Astrocyte (in vitro differentiated cells and primary cell): ENCODE measurements at regions not wholly inside any gene's neighbourhood (a gene's known extent, or its start where the extent isn't known, plus 50 kb on each side); places are given as distances from the start of the nearest gene placed in this dataset.

Experiments used
- DNase-seq: peaks from one replicate; pipeline ENCODE4 v3.0.0-alpha.2; 2010; ENCODE audit warnings: low read depth
- FAIRE-seq: peaks from 2 replicates; lab custom pipeline; 2011; peaks lifted over from hg19 to GRCh38; lab: Jason Lieb, UNC
- H2AFZ ChIP-seq: 2 replicates; pipeline ENCODE4 v1.6.0; 2012; ENCODE audit warnings: low read depth, low read length, inconsistent platforms
- H3K27ac ChIP-seq: 2 replicates; pipeline ENCODE4 v1.5.1; 2011; ENCODE audit warnings: low read depth, low read length, inconsistent platforms
- H3K27me3 ChIP-seq: 2 replicates; pipeline ENCODE4 v1.6.0; 2011; ENCODE audit warnings: low read length, inconsistent platforms; ENCODE audit not compliant: insufficient read depth
- H3K36me3 ChIP-seq: 2 replicates; pipeline ENCODE4 v1.5.1; 2011; ENCODE audit warnings: low read length, inconsistent platforms; ENCODE audit not compliant: insufficient read depth
- H3K4me1 ChIP-seq: 2 replicates; pipeline ENCODE4 v1.5.1; 2011; ENCODE audit warnings: low read length, inconsistent platforms; ENCODE audit not compliant: insufficient read depth
- H3K4me2 ChIP-seq: 2 replicates; pipeline ENCODE4 v1.6.0; 2012; ENCODE audit warnings: low read length, inconsistent platforms
- H3K4me3 ChIP-seq: 2 replicates; pipeline ENCODE4 v1.5.1; 2011; ENCODE audit warnings: low read depth, mild to moderate bottlenecking, low read length, inconsistent platforms; ENCODE audit not compliant: insufficient read depth
- H3K79me2 ChIP-seq: 2 replicates; pipeline ENCODE4 v1.6.0; 2012; ENCODE audit warnings: mild to moderate bottlenecking, low read length, inconsistent platforms; ENCODE audit not compliant: insufficient read depth
- H3K9ac ChIP-seq: 2 replicates; pipeline ENCODE4 v1.6.0; 2012; ENCODE audit warnings: mild to moderate bottlenecking, low read length, inconsistent platforms
- H3K9me3 ChIP-seq: 2 replicates; pipeline ENCODE4 v1.5.1; 2012; ENCODE audit warnings: low read depth, mild to moderate bottlenecking, low read length, inconsistent platforms; ENCODE audit not compliant: insufficient read depth
- H4K20me1 ChIP-seq: 2 replicates; pipeline ENCODE4 v1.6.0; 2012; ENCODE audit warnings: low read length, inconsistent platforms; ENCODE audit not compliant: insufficient read depth
- H3K27ac Mint-ChIP-seq: one replicate; pipeline ENCODE4 v1.8.0; 2021; ENCODE audit warnings: mild to moderate bottlenecking, mixed read lengths; ENCODE audit not compliant: unreplicated experiment
- H3K27me3 Mint-ChIP-seq: one replicate; pipeline ENCODE4 v1.8.0; 2021; ENCODE audit warnings: low read depth, mixed read lengths; ENCODE audit not compliant: unreplicated experiment
- H3K36me3 Mint-ChIP-seq: one replicate; pipeline ENCODE4 v1.8.0; 2021; ENCODE audit warnings: low read depth, mixed read lengths; ENCODE audit not compliant: unreplicated experiment
- H3K4me1 Mint-ChIP-seq: one replicate; pipeline ENCODE4 v1.8.0; 2021; ENCODE audit warnings: low read depth, mixed read lengths; ENCODE audit not compliant: unreplicated experiment
- H3K4me3 Mint-ChIP-seq: one replicate; pipeline ENCODE4 v1.8.0; 2021; ENCODE audit warnings: mild to moderate bottlenecking, moderate library complexity, mixed read lengths; ENCODE audit not compliant: unreplicated experiment
- H3K9me3 Mint-ChIP-seq: one replicate; pipeline ENCODE4 v1.8.0; 2021; ENCODE audit warnings: mild to moderate bottlenecking, mixed read lengths; ENCODE audit not compliant: unreplicated experiment
- CTCF ChIP-seq: IDR thresholded peaks from 2 replicates; pipeline ENCODE4 v1.5.1; 2011; ENCODE audit warnings: low read depth, mild to moderate bottlenecking, inconsistent platforms, low read length, moderate library complexity; ENCODE audit not compliant: insufficient read depth
- EZH2 ChIP-seq: IDR thresholded peaks from 2 replicates; pipeline ENCODE4 v1.6.1; 2012; ENCODE audit warnings: mild to moderate bottlenecking, low read length, inconsistent platforms; ENCODE audit not compliant: insufficient read depth

- Mint-ChIP-seq H3K27me3 (no peaks in the 10 kb centered on the region), H3K9me3 (no peaks in the 10 kb centered on the region), H3K4me3 (no peak overlapping the region), H3K36me3 (peaks cover 2% of the 10 kb centered on the region), H3K4me1 (peaks cover 14% of the 10 kb centered on the region), H3K27ac (no peak overlapping the region)
- Histone ChIP-seq H3K4me2 (no peak overlapping the region), H3K9ac (no peak overlapping the region), H3K9me3 (no peaks in the 10 kb centered on the region), H3K79me2 (no peaks in the 10 kb centered on the region), H3K4me1 (no peaks in the 10 kb centered on the region), H3K27me3 (no peaks in the 10 kb centered on the region), H3K36me3 (no peaks in the 10 kb centered on the region), H3K27ac (no peak overlapping the region), H3K4me3 (no peak overlapping the region), H2AFZ (no peak overlapping the region), H4K20me1 (no peaks in the 10 kb centered on the region)
- TF ChIP-seq EZH2, result no peak
- TF ChIP-seq CTCF, result no peak
- FAIRE-seq (no peak), DNase-seq (peak; percentile 49)
Measured at GRCh38 chr2:64737547-64737946, 83.8 kb upstream of the SERTAD2 start.

- H3K9ac ChIP-seq, result no peak overlapping the region
- Mint-ChIP-seq H3K27me3 (no peaks in the 10 kb centered on the region), H3K9me3 (no peaks in the 10 kb centered on the region)
Measured at GRCh38 chr2:64738026-64738425, 84.3 kb upstream of the SERTAD2 start.

More at GRCh38 chr2:64738026-64738425, 84.3 kb upstream of the SERTAD2 start:
- no peak overlapping the region for H3K4me3 Mint-ChIP-seq
- H3K36me3 ChIP-seq, result no peaks in the 10 kb centered on the region
- H3K9me3 ChIP-seq, result no peaks in the 10 kb centered on the region
- H3K27ac Mint-ChIP-seq, result no peak overlapping the region
- H3K4me2 ChIP-seq, result no peak overlapping the region
- H3K4me1 ChIP-seq, result no peaks in the 10 kb centered on the region
- FAIRE-seq (no peak), DNase-seq (no peak)
- peaks cover 2% of the 10 kb centered on the region for H3K36me3 Mint-ChIP-seq
- H3K27ac ChIP-seq, result no peak overlapping the region
- no peaks in the 10 kb centered on the region for H3K27me3 ChIP-seq
- no peak overlapping the region for H2AFZ ChIP-seq
- H3K4me1 Mint-ChIP-seq, result peaks cover 14% of the 10 kb centered on the region
- H3K4me3 ChIP-seq, result no peak overlapping the region
- no peaks in the 10 kb centered on the region for H3K79me2 ChIP-seq
- no peak for TF ChIP-seq EZH2
- TF ChIP-seq CTCF, result no peak
- no peaks in the 10 kb centered on the region for H4K20me1 ChIP-seq
